SK-N-SH (cell line): ENCODE measurements at regions not wholly inside any gene's neighbourhood (a gene's known extent, or its start where the extent isn't known, plus 50 kb on each side); places are given as distances from the start of the nearest gene placed in this dataset.

Experiments
- CTCF ChIA-PET: fragments of 300-600, 350-600 bp; formaldehyde crosslinking; extraction: SDS; loops from one replicate; lab custom pipeline; 2021; lab: Yijun Ruan, JAX
- POLR2A ChIA-PET: fragments of 350-600 bp; sonication (Branson Sonifier 250); formaldehyde crosslinking; extraction: SDS; loops from one replicate; lab custom pipeline; 2020; ENCODE audit warnings: antibody characterized with exemption, inconsistent platforms; lab: Yijun Ruan, JAX
- DNase-seq: peaks from one replicate; pipeline ENCODE4 v3.0.0; 2012
- H2AFZ ChIP-seq: fragments of 200-600 bp; sonication (generic); 2 replicates; pipeline ENCODE4 v1.8.1; 2016; ENCODE audit warnings: antibody characterized with exemption, mild to moderate bottlenecking, low read depth
- H3F3A ChIP-seq: fragments of 200-600 bp; sonication (generic); replicated peaks from 2 replicates; pipeline ENCODE3; 2016; ENCODE audit warnings: antibody characterized with exemption, mild to moderate bottlenecking; ENCODE audit not compliant: insufficient read depth
- H3K27ac ChIP-seq, 2 experiments: fragments of 200-500 bp in 1 of 2; fragments of 200-600 bp in 1 of 2; sonication (Bioruptor generic) in 1 of 2; sonication (generic), shearing (Covaris generic) in 1 of 2; 2 replicates each; pipeline versions ENCODE4 v1.5.1 to v1.6.1; 2014 to 2016; ENCODE audit warnings: low read depth in 2 of 2, inconsistent platforms in 1 of 2, low read length in 1 of 2, mild to moderate bottlenecking in 1 of 2, mixed read lengths in 1 of 2
- H3K27me3 ChIP-seq: fragments of 200-600 bp; sonication (generic), shearing (Covaris generic); 2 replicates; pipeline ENCODE4 v1.6.1; 2016; ENCODE audit warnings: mixed run types; ENCODE audit not compliant: insufficient read depth
- H3K36me3 ChIP-seq, 2 experiments: fragments of 200-500 bp in 1 of 2; fragments of 200-600 bp in 1 of 2; sonication (Bioruptor generic) in 1 of 2; sonication (generic) in 1 of 2; replicated peaks in 1 of 2; 2 replicates each; pipeline versions ENCODE3 to v1.5.1; 2014 to 2016; ENCODE audit warnings: low read length in 1 of 2, mild to moderate bottlenecking in 1 of 2; ENCODE audit not compliant: insufficient read depth in 2 of 2, control insufficient read depth in 1 of 2
- H3K4me1 ChIP-seq, 2 experiments: fragments of 200-500 bp in 1 of 2; fragments of 200-600 bp in 1 of 2; sonication (Bioruptor generic) in 1 of 2; sonication (generic), shearing (Covaris generic) in 1 of 2; 2 replicates each; pipeline versions ENCODE4 v1.5.1 to v1.6.1; 2014 to 2016; ENCODE audit warnings: low read depth in 1 of 2, low read length in 1 of 2, mixed run types in 1 of 2; ENCODE audit not compliant: insufficient read depth in 2 of 2, control insufficient read depth in 1 of 2
- H3K4me2 ChIP-seq: fragments of 200-600 bp; sonication (generic), shearing (Covaris generic); 2 replicates; pipeline ENCODE4 v1.6.1; 2017; ENCODE audit warnings: mixed run types
- H3K4me3 ChIP-seq, 2 experiments: fragments of 200-500 bp in 1 of 2; fragments of 200-600 bp in 1 of 2; sonication (Bioruptor generic) in 1 of 2; sonication (generic), shearing (Covaris generic) in 1 of 2; 2 replicates each; pipeline versions ENCODE4 v1.5.1 to v1.8.1; 2014 to 2016; ENCODE audit warnings: low read depth in 2 of 2, inconsistent platforms in 1 of 2, low read length in 1 of 2, mild to moderate bottlenecking in 1 of 2, mixed read lengths in 1 of 2, moderate library complexity in 1 of 2
- H3K79me2 ChIP-seq: fragments of 200-600 bp; sonication (generic); 2 replicates; pipeline ENCODE4 v1.8.1; 2017; ENCODE audit warnings: mild to moderate bottlenecking; ENCODE audit not compliant: insufficient read depth
- H3K9ac ChIP-seq: fragments of 200-600 bp; sonication (generic); 2 replicates; pipeline ENCODE4 v1.6.1; 2017; ENCODE audit warnings: mixed run types
- H3K9me2 ChIP-seq: fragments of 200-600 bp; sonication (generic); 2 replicates; pipeline ENCODE4 v1.6.1; 2017; ENCODE audit warnings: mixed run types
- H3K9me3 ChIP-seq: fragments of 200-600 bp; sonication (generic); 2 replicates; pipeline ENCODE4 v1.6.1; 2017; ENCODE audit warnings: mixed run types, mild to moderate bottlenecking, moderate library complexity
- H4K20me1 ChIP-seq: fragments of 200-600 bp; sonication (generic); 2 replicates; pipeline ENCODE4 v1.6.1; 2017; ENCODE audit warnings: mild to moderate bottlenecking, mixed run types; ENCODE audit not compliant: insufficient read depth
- CHD2 ChIP-seq: fragments of 150-350 bp; IDR thresholded peaks from 2 replicates; pipeline ENCODE4 v1.6.1; 2018; ENCODE audit warnings: low read length; ENCODE audit not compliant: partially characterized antibody
- CTCF ChIP-seq: fragments of 200-600 bp; sonication (generic); IDR thresholded peaks from 2 replicates; pipeline ENCODE4 v1.6.1; 2017; ENCODE audit warnings: antibody characterized with exemption, mild to moderate bottlenecking, moderate library complexity
- ELF1 ChIP-seq: IDR thresholded peaks from 2 replicates; pipeline ENCODE4 v1.4.0; 2012
- EP300 ChIP-seq, 2 experiments: IDR thresholded peaks; 2 replicates each; pipeline versions ENCODE4 v1.4.0 to v1.6.1; 2012; ENCODE audit warnings: borderline replicate concordance in 1 of 2, low read depth in 1 of 2, low read length in 1 of 2
- FOSL2 ChIP-seq: IDR thresholded peaks from 2 replicates; pipeline ENCODE4 v1.4.0; 2012; ENCODE audit warnings: low read depth, mild to moderate bottlenecking, moderate library complexity, borderline replicate concordance
- FOXM1 ChIP-seq: IDR thresholded peaks from 2 replicates; pipeline ENCODE4 v1.4.0; 2012; ENCODE audit warnings: low read depth, mild to moderate bottlenecking
- GATA2 ChIP-seq: sonication (generic); formaldehyde crosslinking; IDR thresholded peaks from 2 replicates; pipeline ENCODE4 v1.5.0; 2020; ENCODE audit warnings: mild to moderate bottlenecking, missing genetic modification reagents
- MEF2A ChIP-seq: IDR thresholded peaks from 2 replicates; pipeline ENCODE4 v1.4.0; 2012; ENCODE audit warnings: low read depth, borderline replicate concordance
- MXI1 ChIP-seq: IDR thresholded peaks from 2 replicates; pipeline ENCODE4 v1.6.1; 2012; ENCODE audit warnings: mild to moderate bottlenecking, low read depth, low read length, improper control_type of control experiment
- REST ChIP-seq: IDR thresholded peaks from 2 replicates; pipeline ENCODE4 v1.6.1; 2012; ENCODE audit warnings: mild to moderate bottlenecking, low read depth, low read length, moderate library complexity
- RFX5 ChIP-seq: IDR thresholded peaks from 2 replicates; pipeline ENCODE4 v1.6.1; 2012; ENCODE audit warnings: mild to moderate bottlenecking, improper control_type of control experiment, low read length
- SIN3A ChIP-seq: IDR thresholded peaks from 2 replicates; pipeline ENCODE4 v1.6.1; 2012; ENCODE audit warnings: low read depth, mild to moderate bottlenecking, low read length, moderate library complexity, borderline replicate concordance
- SMC3 ChIP-seq: IDR thresholded peaks from 2 replicates; pipeline ENCODE4 v1.6.1; 2012; ENCODE audit warnings: low read depth, low read length, improper control_type of control experiment
- TAF1 ChIP-seq: IDR thresholded peaks from 2 replicates; pipeline ENCODE4 v1.6.1; 2012; ENCODE audit warnings: low read depth, mild to moderate bottlenecking, low read length, moderate library complexity, borderline replicate concordance
- TCF12 ChIP-seq: IDR thresholded peaks from 2 replicates; pipeline ENCODE4 v1.4.0; 2012
- USF1 ChIP-seq: IDR thresholded peaks from 2 replicates; pipeline ENCODE4 v1.4.0; 2012; ENCODE audit warnings: low read depth, borderline replicate concordance
- USF2 ChIP-seq: fragments of 150-350 bp; IDR thresholded peaks from 2 replicates; pipeline ENCODE4 v1.6.1; 2017; ENCODE audit warnings: antibody characterized with exemption, low read length, low read depth, borderline replicate concordance
- WGBS: methylation state at CpG from one replicate; pipeline ENCODE4 v1.1.6; 2017; ENCODE audit warnings: low lambda C conversion rate; 5-methylcytosine and 5-hydroxymethylcytosine counted together
- TF ChIP-seq, protein P1 (sequence below): fragments of 150-350 bp; IDR thresholded peaks from 2 replicates; pipeline ENCODE4 v1.6.1; 2016; ENCODE audit warnings: mild to moderate bottlenecking, low read depth, low read length

DNA sequence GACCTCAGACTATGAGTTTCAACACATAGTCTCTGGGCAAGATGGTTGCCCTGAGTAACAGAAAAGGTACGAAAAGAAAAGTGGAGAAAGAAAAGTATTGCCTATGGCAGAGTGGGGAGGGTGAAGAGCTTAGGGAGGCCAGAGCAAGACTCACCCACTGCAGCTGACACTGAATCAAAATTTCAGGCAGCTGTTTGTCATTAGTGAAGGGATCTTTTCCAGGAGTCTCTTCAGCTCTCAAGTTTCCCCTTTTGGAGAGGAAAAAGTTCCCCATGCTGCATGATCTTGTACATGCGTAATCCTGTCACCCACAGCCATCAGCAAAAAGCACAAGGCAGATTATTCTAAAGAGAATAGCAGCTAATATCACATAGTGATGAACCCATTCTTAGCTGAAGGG is 616.9 kb upstream of the GBE1 start:
- Histone ChIP-seq H3K27me3 (no peaks in the 10 kb centered on the region), H3K4me3 (no peak overlapping the region), H2AFZ (no peak overlapping the region), H3K4me2 (no peak overlapping the region), H3K79me2 (no peaks in the 10 kb centered on the region), H3K4me1 (no peaks in the 10 kb centered on the region), H3K27ac (no peak overlapping the region), H3F3A (no peaks in the 10 kb centered on the region), H3K9me3 (no peaks in the 10 kb centered on the region), H4K20me1 (no peaks in the 10 kb centered on the region), H3K36me3 (no peaks in the 10 kb centered on the region), H3K9me2 (no peaks in the 10 kb centered on the region), H3K9ac (no peak overlapping the region)
- WGBS: 23% methylated on average over 2 of the region's 2 CpGs
- POLR2A ChIA-PET: no interaction called here
- TF ChIP-seq SMC3 (no peak), SIN3A (no peak), FOXM1 (no peak), RFX5 (no peak), USF1 (no peak), EP300 (IDR thresholded peaks at IDR 0.05; ENCODE audit: borderline replicate concordance in 1 of 2, low read depth in 1 of 2, low read length in 1 of 2) (no peak), TAF1 (no peak), CHD2 (no peak), ELF1 (no peak), MEF2A (no peak), CTCF (no peak), REST (no peak), MXI1 (no peak), GATA2 (no peak), USF2 (no peak), FOSL2 (no peak), TCF12 (no peak)
- TF ChIP-seq, protein P1, sequence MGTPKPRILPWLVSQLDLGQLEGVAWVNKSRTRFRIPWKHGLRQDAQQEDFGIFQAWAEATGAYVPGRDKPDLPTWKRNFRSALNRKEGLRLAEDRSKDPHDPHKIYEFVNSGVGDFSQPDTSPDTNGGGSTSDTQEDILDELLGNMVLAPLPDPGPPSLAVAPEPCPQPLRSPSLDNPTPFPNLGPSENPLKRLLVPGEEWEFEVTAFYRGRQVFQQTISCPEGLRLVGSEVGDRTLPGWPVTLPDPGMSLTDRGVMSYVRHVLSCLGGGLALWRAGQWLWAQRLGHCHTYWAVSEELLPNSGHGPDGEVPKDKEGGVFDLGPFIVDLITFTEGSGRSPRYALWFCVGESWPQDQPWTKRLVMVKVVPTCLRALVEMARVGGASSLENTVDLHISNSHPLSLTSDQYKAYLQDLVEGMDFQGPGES: no peak
- CTCF ChIA-PET: no interaction called here
- no peak for DNase-seq
